Caki2 (cell line): ENCODE measurements at regions not wholly inside any gene's neighbourhood (a gene's known extent, or its start where the extent isn't known, plus 50 kb on each side); places are given as distances from the start of the nearest gene placed in this dataset.

ENCODE experiments used
- DNase-seq: peaks from one replicate; pipeline ENCODE4 v3.0.0-alpha.2; 2015; ENCODE audit warnings: low read depth
- in situ Hi-C: cut with HindIII; loops from 2 replicates; pipeline ENCODE4 v1.10.0; 2016; ENCODE audit warnings: low sequenced_read_pairs, low pct_unique_long_range_greater_than_20kb, mixed read lengths

GRCh38 chr5:173688703-173689102 is 72.3 kb upstream of the BOD1 start:
- DNase-seq, result no peak
- in situ Hi-C loops, result no loop called here

GRCh38 chr5:173689171-173689736 is 72.8 kb upstream of the BOD1 start:
- in situ Hi-C loops, result no loop called here
- DNase-seq, result peak; percentile 83

GRCh38 chr5:173689737-173690360 is 73.4 kb upstream of the BOD1 start:
- in situ Hi-C loops, result no loop called here

GRCh38 chr5:173691931-173692330 is 75.5 kb upstream of the BOD1 start:
- in situ Hi-C loops, result no loop called here
- DNase-seq, result no peak

More at GRCh38 chr5:173689737-173690360, 73.4 kb upstream of the BOD1 start:
- no peak for DNase-seq

- no peak for DNase-seq
- in situ Hi-C loops, result no loop called here
Measured at GRCh38 chr5:173693670-173694069, 77.2 kb upstream of the BOD1 start.

GRCh38 chr5:173696216-173696615 is 79.8 kb upstream of the BOD1 start:
- in situ Hi-C loops, result no loop called here
- DNase-seq, result no peak

- in situ Hi-C loops, result no loop called here
Measured at GRCh38 chr5:173697931-173698579, 81.6 kb upstream of the BOD1 start.

GRCh38 chr5:173699966-173700365 is 83.5 kb upstream of the BOD1 start:
- in situ Hi-C loops, result no loop called here

More at GRCh38 chr5:173697931-173698579, 81.6 kb upstream of the BOD1 start:
- no peak for DNase-seq

GRCh38 chr5:173703466-173703865 is 87.0 kb upstream of the BOD1 start:
- DNase-seq, result no peak
- in situ Hi-C loops, result no loop called here

More at GRCh38 chr5:173699966-173700365, 83.5 kb upstream of the BOD1 start:
- no peak for DNase-seq

GRCh38 chr5:173704615-173705511 is 88.4 kb upstream of the BOD1 start:
- DNase-seq, result no peak
- in situ Hi-C loops, result no loop called here

- in situ Hi-C loops, result no loop called here
- no peak for DNase-seq
Measured at GRCh38 chr5:173705512-173706044, 89.1 kb upstream of the BOD1 start.

- DNase-seq, result no peak
- in situ Hi-C loops, result no loop called here
Measured at GRCh38 chr5:173706700-173707099, 90.2 kb upstream of the BOD1 start.

GRCh38 chr5:173707392-173707791 is 90.9 kb upstream of the BOD1 start:
- no peak for DNase-seq
- in situ Hi-C loops, result no loop called here

GRCh38 chr5:173709145-173709544 is 92.7 kb upstream of the BOD1 start:
- in situ Hi-C loops, result no loop called here
- no peak for DNase-seq

GRCh38 chr5:173709761-173710160 is 93.3 kb upstream of the BOD1 start:
- no peak for DNase-seq
- in situ Hi-C loops, result no loop called here

- in situ Hi-C loops, result no loop called here
- DNase-seq, result no peak
Measured at GRCh38 chr5:173710528-173710927, 94.1 kb upstream of the BOD1 start.

- no peak for DNase-seq
- in situ Hi-C loops, result no loop called here
Measured at GRCh38 chr5:173711466-173711865, 95.0 kb upstream of the BOD1 start.

- DNase-seq, result no peak
- in situ Hi-C loops, result no loop called here
Measured at GRCh38 chr5:173712609-173713175, 96.2 kb upstream of the BOD1 start.
